Progenitor cell of endocrine pancreas (in vitro differentiated cells): ENCODE measurements at regions not wholly inside any gene's neighbourhood (a gene's known extent, or its start where the extent isn't known, plus 50 kb on each side); places are given as distances from the start of the nearest gene placed in this dataset.

Experiments used
- DNase-seq: peaks from one replicate; pipeline ENCODE4 v3.0.0; 2021; ENCODE audit warnings: low spot score; ENCODE audit not compliant: unreplicated experiment
- H3K27ac Mint-ChIP-seq: 2 replicates; pipeline ENCODE4 v1.8.0; 2021; ENCODE audit warnings: mild to moderate bottlenecking, moderate library complexity, mixed read lengths
- H3K27me3 Mint-ChIP-seq: 2 replicates; pipeline ENCODE4 v1.8.0; 2021; ENCODE audit warnings: mixed read lengths
- H3K36me3 Mint-ChIP-seq: 2 replicates; pipeline ENCODE4 v1.8.0; 2022; ENCODE audit warnings: mixed read lengths; ENCODE audit not compliant: insufficient read depth
- H3K4me1 Mint-ChIP-seq: 2 replicates; pipeline ENCODE4 v1.8.0; 2021; ENCODE audit warnings: low read depth, mixed read lengths
- H3K4me3 Mint-ChIP-seq: 2 replicates; pipeline ENCODE4 v1.8.0; 2021; ENCODE audit warnings: low read depth, mild to moderate bottlenecking, moderate library complexity, mixed read lengths
- H3K9me3 Mint-ChIP-seq: 2 replicates; pipeline ENCODE4 v1.8.0; 2021; ENCODE audit warnings: low read depth, mixed read lengths
- TF ChIP-seq, protein P1 (sequence below): fragments of 200-600 bp; sonication (generic); IDR thresholded peaks from one replicate; pipeline ENCODE4 v1.5.0; 2021; ENCODE audit warnings: antibody characterized with exemption, mild to moderate bottlenecking; ENCODE audit not compliant: unreplicated experiment

- DNase-seq, result no peak
- H3K27ac Mint-ChIP-seq, result no peak overlapping the region
- no peaks in the 10 kb centered on the region for H3K9me3 Mint-ChIP-seq
- H3K4me1 Mint-ChIP-seq, result no peaks in the 10 kb centered on the region
- H3K36me3 Mint-ChIP-seq, result no peaks in the 10 kb centered on the region
- TF ChIP-seq, protein P1, sequence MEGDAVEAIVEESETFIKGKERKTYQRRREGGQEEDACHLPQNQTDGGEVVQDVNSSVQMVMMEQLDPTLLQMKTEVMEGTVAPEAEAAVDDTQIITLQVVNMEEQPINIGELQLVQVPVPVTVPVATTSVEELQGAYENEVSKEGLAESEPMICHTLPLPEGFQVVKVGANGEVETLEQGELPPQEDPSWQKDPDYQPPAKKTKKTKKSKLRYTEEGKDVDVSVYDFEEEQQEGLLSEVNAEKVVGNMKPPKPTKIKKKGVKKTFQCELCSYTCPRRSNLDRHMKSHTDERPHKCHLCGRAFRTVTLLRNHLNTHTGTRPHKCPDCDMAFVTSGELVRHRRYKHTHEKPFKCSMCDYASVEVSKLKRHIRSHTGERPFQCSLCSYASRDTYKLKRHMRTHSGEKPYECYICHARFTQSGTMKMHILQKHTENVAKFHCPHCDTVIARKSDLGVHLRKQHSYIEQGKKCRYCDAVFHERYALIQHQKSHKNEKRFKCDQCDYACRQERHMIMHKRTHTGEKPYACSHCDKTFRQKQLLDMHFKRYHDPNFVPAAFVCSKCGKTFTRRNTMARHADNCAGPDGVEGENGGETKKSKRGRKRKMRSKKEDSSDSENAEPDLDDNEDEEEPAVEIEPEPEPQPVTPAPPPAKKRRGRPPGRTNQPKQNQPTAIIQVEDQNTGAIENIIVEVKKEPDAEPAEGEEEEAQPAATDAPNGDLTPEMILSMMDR, result no peak
- H3K27me3 Mint-ChIP-seq, result peaks cover 10% of the 10 kb centered on the region
- no peak overlapping the region for H3K4me3 Mint-ChIP-seq
Observed at GRCh38 chr11:134625151-134625550, 213.1 kb upstream of the B3GAT1 start.

DNA sequence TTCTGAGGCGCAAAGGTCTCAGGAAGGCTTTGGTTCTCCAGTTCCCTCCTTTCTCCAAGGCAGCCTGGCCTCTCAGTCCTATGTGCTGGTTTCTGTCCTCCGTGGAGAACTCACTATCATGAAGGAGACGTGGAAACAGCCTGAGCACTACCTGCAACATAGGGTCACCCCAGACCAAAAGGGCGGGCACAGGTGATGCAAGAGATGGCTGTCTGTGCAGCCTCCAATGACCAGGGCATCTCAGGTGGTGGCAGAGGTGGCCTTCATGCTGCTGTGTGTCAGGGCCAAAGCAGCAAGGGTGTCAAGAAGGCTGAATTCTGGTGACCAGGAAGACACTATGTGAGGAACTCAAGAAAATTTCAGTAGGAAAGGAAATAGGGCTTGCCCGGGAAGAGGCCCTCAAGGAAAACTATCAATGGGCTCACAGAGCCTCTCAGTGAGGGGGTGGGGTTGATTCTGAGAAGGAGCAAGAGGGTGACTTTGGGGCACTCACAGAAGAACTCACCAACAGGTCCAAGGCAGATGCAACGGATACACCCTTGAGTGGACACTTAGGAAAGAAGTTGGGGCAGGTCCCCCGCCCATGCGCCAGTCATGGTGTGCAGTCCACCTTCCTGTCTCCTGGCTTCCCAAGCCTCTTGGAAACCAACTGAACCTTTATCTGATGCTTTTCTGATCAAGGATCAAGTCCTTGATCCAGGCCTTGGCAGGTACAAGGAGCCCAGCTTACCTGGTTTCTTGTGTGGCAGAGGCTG lies 212.3 kb upstream of the B3GAT1 start:
- H3K27me3 Mint-ChIP-seq, result peaks cover 10% of the 10 kb centered on the region
- no peaks in the 10 kb centered on the region for H3K9me3 Mint-ChIP-seq
- H3K4me3 Mint-ChIP-seq, result no peak overlapping the region

DNA sequence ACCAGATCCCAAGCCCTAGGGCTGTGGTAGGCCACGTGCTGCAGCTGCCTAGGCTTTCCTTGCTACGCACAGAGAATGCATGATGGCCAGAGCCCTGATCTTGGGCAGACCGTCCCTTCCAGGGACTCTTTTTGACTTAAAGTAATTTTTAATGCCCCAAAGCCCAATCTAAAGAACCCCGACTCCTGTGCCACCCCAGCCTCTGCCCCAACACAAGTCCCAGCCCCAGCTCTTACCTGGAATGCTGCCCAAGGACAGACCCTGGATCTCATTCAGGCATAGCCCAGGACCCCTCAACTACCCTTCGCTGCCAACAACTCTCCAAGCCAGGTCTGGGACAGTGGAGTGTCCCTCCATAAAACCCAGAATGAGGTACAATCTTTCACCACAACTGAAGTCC lies 211.7 kb upstream of the B3GAT1 start:
- H3K4me1 Mint-ChIP-seq, result no peaks in the 10 kb centered on the region
- TF ChIP-seq, protein P1, result no peak
- no peak overlapping the region for H3K27ac Mint-ChIP-seq
- no peaks in the 10 kb centered on the region for H3K36me3 Mint-ChIP-seq
- peaks cover 10% of the 10 kb centered on the region for H3K27me3 Mint-ChIP-seq
- H3K4me3 Mint-ChIP-seq, result no peak overlapping the region
- no peak for DNase-seq
- no peaks in the 10 kb centered on the region for H3K9me3 Mint-ChIP-seq

More for the DNA sequence above, 212.3 kb upstream of the B3GAT1 start:
- H3K4me1 Mint-ChIP-seq, result no peaks in the 10 kb centered on the region
- no peaks in the 10 kb centered on the region for H3K36me3 Mint-ChIP-seq
- no peak overlapping the region for H3K27ac Mint-ChIP-seq
- TF ChIP-seq, protein P1, result no peak
- no peak for DNase-seq

GRCh38 chr11:134622458-134622857 lies 210.4 kb upstream of the B3GAT1 start:
- Mint-ChIP-seq H3K36me3 (no peaks in the 10 kb centered on the region), H3K4me1 (no peaks in the 10 kb centered on the region), H3K9me3 (no peaks in the 10 kb centered on the region), H3K27me3 (peaks cover 10% of the 10 kb centered on the region), H3K4me3 (no peak overlapping the region), H3K27ac (no peak overlapping the region)
- TF ChIP-seq, protein P1, result no peak
- DNase-seq, result no peak

- H3K9me3 Mint-ChIP-seq, result no peaks in the 10 kb centered on the region
- TF ChIP-seq, protein P1, result no peak
- H3K27ac Mint-ChIP-seq, result no peak overlapping the region
- H3K27me3 Mint-ChIP-seq, result peaks cover 8% of the 10 kb centered on the region
- H3K36me3 Mint-ChIP-seq, result no peaks in the 10 kb centered on the region
- H3K4me3 Mint-ChIP-seq, result no peak overlapping the region
- DNase-seq, result no peak
- H3K4me1 Mint-ChIP-seq, result no peaks in the 10 kb centered on the region
Observed at GRCh38 chr11:134617360-134617759, 205.3 kb upstream of the B3GAT1 start.
